NT2/D1 (cell line): ENCODE measurements at regions not wholly inside any gene's neighbourhood (a gene's known extent, or its start where the extent isn't known, plus 50 kb on each side); places are given as distances from the start of the nearest gene placed in this dataset.

Experiments
- SUZ12 ChIP-seq: IDR thresholded peaks from 2 replicates; pipeline ENCODE4 v1.6.1; 2011; ENCODE audit not compliant: insufficient read length, insufficient read depth; ENCODE audit errors: extremely low read depth
- YY1 ChIP-seq: IDR thresholded peaks from 2 replicates; pipeline ENCODE4 v1.6.1; 2011; ENCODE audit not compliant: insufficient read length, insufficient read depth
- ZNF274 ChIP-seq: IDR thresholded peaks from 2 replicates; pipeline ENCODE4 v1.6.1; 2011; ENCODE audit warnings: mild to moderate bottlenecking, low read depth, low read length

- no peak for TF ChIP-seq YY1
- TF ChIP-seq SUZ12 = no peak
- no peak for TF ChIP-seq ZNF274
Measured at GRCh38 chr1:199752688-199753027, 274.9 kb upstream of the NR5A2 start.
